H9 (cell line): ENCODE measurements at regions not wholly inside any gene's neighbourhood (a gene's known extent, or its start where the extent isn't known, plus 50 kb on each side); places are given as distances from the start of the nearest gene placed in this dataset.

Experiments used
- DNase-seq: peaks from one replicate; pipeline ENCODE4 v3.0.0-alpha.2; 2017
- H2AFZ ChIP-seq: one replicate; pipeline ENCODE4 v1.6.1; 2013; ENCODE audit warnings: mild to moderate bottlenecking, low read length, control low read depth, moderate library complexity
- H2AK5ac ChIP-seq: 2 replicates; pipeline ENCODE4 v1.6.1; 2013; ENCODE audit warnings: low read length, control low read depth, mixed read lengths; ENCODE audit not compliant: insufficient read length
- H2BK120ac ChIP-seq: one replicate; pipeline ENCODE4 v1.6.1; 2013; ENCODE audit warnings: low read depth, mild to moderate bottlenecking, low read length, control low read depth, inconsistent platforms; ENCODE audit not compliant: poor library complexity, severe bottlenecking
- H2BK12ac ChIP-seq: 2 replicates; pipeline ENCODE4 v1.6.1; 2013; ENCODE audit warnings: low read length, control low read depth, mixed read lengths, low read depth; ENCODE audit not compliant: insufficient read length
- H2BK15ac ChIP-seq: 2 replicates; pipeline ENCODE4 v1.6.1; 2013; ENCODE audit warnings: low read depth, low read length, control low read depth
- H2BK20ac ChIP-seq: one replicate; pipeline ENCODE4 v1.6.1; 2013; ENCODE audit warnings: low read depth, mild to moderate bottlenecking, low read length, control low read depth, inconsistent platforms; ENCODE audit not compliant: poor library complexity, severe bottlenecking
- H2BK5ac ChIP-seq: 2 replicates; pipeline ENCODE4 v1.6.1; 2013; ENCODE audit warnings: low read length, control low read depth, mixed read lengths; ENCODE audit not compliant: insufficient read length
- H3K14ac ChIP-seq: 2 replicates; pipeline ENCODE4 v1.6.1; 2013; ENCODE audit warnings: low read length, control low read depth; ENCODE audit not compliant: insufficient read depth
- H3K18ac ChIP-seq: 2 replicates; pipeline ENCODE4 v1.6.1; 2013; ENCODE audit warnings: low read depth, mild to moderate bottlenecking, mixed read lengths, low read length, control low read depth; ENCODE audit not compliant: insufficient read length
- H3K23ac ChIP-seq: 2 replicates; pipeline ENCODE4 v1.6.1; 2013; ENCODE audit warnings: low read length, control low read depth, mixed read lengths, low read depth; ENCODE audit not compliant: insufficient read length
- H3K23me2 ChIP-seq: 2 replicates; pipeline ENCODE4 v1.6.1; 2013; ENCODE audit warnings: low read depth, mild to moderate bottlenecking, mixed read lengths, low read length, control low read depth; ENCODE audit not compliant: insufficient read length, poor library complexity, severe bottlenecking
- H3K27ac ChIP-seq: 2 replicates; pipeline ENCODE4 v1.5.1; 2013; ENCODE audit warnings: low read length, control low read depth, mixed read lengths, low read depth; ENCODE audit not compliant: insufficient read length
- H3K27me3 ChIP-seq: 2 replicates; pipeline ENCODE4 v1.6.1; 2013; ENCODE audit warnings: low read length, control low read depth, inconsistent platforms; ENCODE audit not compliant: insufficient read depth
- H3K4ac ChIP-seq: 2 replicates; pipeline ENCODE4 v1.6.1; 2013; ENCODE audit warnings: low read depth, mild to moderate bottlenecking, control low read depth, inconsistent platforms, low read length, moderate library complexity
- H3K4me1 ChIP-seq: 2 replicates; pipeline ENCODE4 v1.6.1; 2013; ENCODE audit warnings: low read length, control low read depth, inconsistent platforms; ENCODE audit not compliant: insufficient read depth
- H3K4me2 ChIP-seq: 2 replicates; pipeline ENCODE4 v1.6.1; 2013; ENCODE audit warnings: low read length, control low read depth, mixed read lengths; ENCODE audit not compliant: insufficient read length, insufficient read depth
- H3K56ac ChIP-seq: 2 replicates; pipeline ENCODE4 v1.6.1; 2013; ENCODE audit warnings: low read depth, mild to moderate bottlenecking, mixed read lengths, low read length, control low read depth; ENCODE audit not compliant: insufficient read length
- H3K79me1 ChIP-seq: 2 replicates; pipeline ENCODE4 v1.6.1; 2013; ENCODE audit warnings: low read depth, mild to moderate bottlenecking, moderate library complexity, low read length, control low read depth, inconsistent platforms; ENCODE audit not compliant: insufficient read depth, poor library complexity, severe bottlenecking
- H3K79me2 ChIP-seq: 2 replicates; pipeline ENCODE4 v1.6.1; 2013; ENCODE audit warnings: low read length, control low read depth, inconsistent platforms; ENCODE audit not compliant: insufficient read depth
- H3K9ac ChIP-seq: 2 replicates; pipeline ENCODE4 v1.6.1; 2013; ENCODE audit warnings: low read length, control low read depth, mixed read lengths; ENCODE audit not compliant: insufficient read length; ENCODE audit errors: extremely low read depth
- H3K9me3 ChIP-seq: one replicate; pipeline ENCODE4 v1.6.1; 2013; ENCODE audit warnings: low read depth, low read length, inconsistent platforms; ENCODE audit not compliant: control insufficient read depth
- H3T11ph ChIP-seq: one replicate; pipeline ENCODE4 v1.6.1; 2013; ENCODE audit warnings: mild to moderate bottlenecking, low read length, control low read depth, inconsistent platforms
- H4K20me1 ChIP-seq: one replicate; pipeline ENCODE4 v1.6.1; 2013; ENCODE audit not compliant: control insufficient read depth, insufficient read length, insufficient read depth
- H4K5ac ChIP-seq: 2 replicates; pipeline ENCODE4 v1.6.1; 2013; ENCODE audit warnings: low read depth, mild to moderate bottlenecking, mixed read lengths, low read length, control low read depth; ENCODE audit not compliant: insufficient read length
- H4K8ac ChIP-seq: replicated peaks from 2 replicates; pipeline ENCODE4 v1.6.1; 2013; ENCODE audit warnings: low read length, control low read depth, mixed read lengths, low read depth; ENCODE audit not compliant: insufficient read length
- H4K91ac ChIP-seq: 2 replicates; pipeline ENCODE4 v1.6.1; 2013; ENCODE audit warnings: low read depth, mild to moderate bottlenecking, moderate library complexity, mixed read lengths, low read length, control low read depth; ENCODE audit not compliant: insufficient read length
- H3K27ac Mint-ChIP-seq, 3 experiments: 2 replicates in 2 of 3; 3 replicates in 1 of 3; pipeline ENCODE4 v1.8.0; 2020 to 2021; ENCODE audit warnings: mixed read lengths in 3 of 3, mild to moderate bottlenecking in 1 of 3, moderate library complexity in 1 of 3
- H3K27me3 Mint-ChIP-seq: 2 replicates; pipeline ENCODE4 v1.8.0; 2021; ENCODE audit warnings: low read depth, mild to moderate bottlenecking, moderate library complexity, mixed read lengths
- H3K36me3 Mint-ChIP-seq, 3 experiments: 2 replicates in 2 of 3; 3 replicates in 1 of 3; pipeline ENCODE4 v1.8.0; 2020 to 2021; ENCODE audit warnings: low read depth in 3 of 3, mixed read lengths in 3 of 3; ENCODE audit not compliant: insufficient read depth in 1 of 3
- H3K4me1 Mint-ChIP-seq, 2 experiments: 2 replicates each; pipeline ENCODE4 v1.8.0; 2020; ENCODE audit warnings: mixed read lengths in 2 of 2
- H3K4me3 Mint-ChIP-seq, 2 experiments: 2 replicates in 1 of 2; 3 replicates in 1 of 2; pipeline ENCODE4 v1.8.0; 2020 to 2021; ENCODE audit warnings: mild to moderate bottlenecking in 2 of 2, mixed read lengths in 2 of 2, moderate library complexity in 1 of 2
- H3K9me3 Mint-ChIP-seq, 2 experiments: 2 replicates in 1 of 2; 3 replicates in 1 of 2; pipeline ENCODE4 v1.8.0; 2020; ENCODE audit warnings: mild to moderate bottlenecking in 2 of 2, mixed read lengths in 2 of 2, moderate library complexity in 1 of 2
- CTCF ChIP-seq: fragments of 200-600 bp; sonication (generic); conservative IDR thresholded peaks from 3 replicates; pipeline ENCODE4 v1.8.0; 2021; ENCODE audit warnings: antibody characterized with exemption, mild to moderate bottlenecking
- WGBS: extraction: QIAGEN DNeasy Blood & Tissue Kit; methylation state at CpG from one replicate; pipeline ENCODE4 v1.1.7; 2013; ENCODE audit warnings: missing lambda C conversion rate, low lambda C conversion rate, mixed read lengths; ENCODE audit not compliant: insufficient read length; ENCODE audit errors: extremely low coverage; 5-methylcytosine and 5-hydroxymethylcytosine counted together

GRCh38 chr6:108748055-108748454 is 100.2 kb upstream of the ARMC2 start:
- H2BK12ac ChIP-seq: no peak overlapping the region
- H4K5ac ChIP-seq: no peak overlapping the region
- no peak overlapping the region for H2BK120ac ChIP-seq
- no peak overlapping the region for H3K9ac ChIP-seq
- no peak overlapping the region for H4K91ac ChIP-seq
- no peak overlapping the region for H3T11ph ChIP-seq
- no CpG with 5 or more reads among the region's 1 CpG for WGBS
- H4K20me1 ChIP-seq: no peaks in the 10 kb centered on the region
- no peak overlapping the region for H2BK5ac ChIP-seq
- H3K4me1 ChIP-seq: 0 out of 2 replicates have a peak, but pooled peaks cover 3% of the 10 kb centered on the region
- H3K4me2 ChIP-seq: no peak overlapping the region
- Mint-ChIP-seq H3K9me3 (no peaks in the 10 kb centered on the region), H3K27ac (no peak overlapping the region), H3K36me3 (no peaks in the 10 kb centered on the region), H3K27me3 (peaks cover 10% of the 10 kb centered on the region), H3K4me1 (peaks cover 24 to 25% of the 10 kb centered on the region in 2 experiments), H3K4me3 (no peak overlapping the region)
- no peaks in the 10 kb centered on the region for H3K27me3 ChIP-seq
- H3K14ac ChIP-seq: no peak overlapping the region
- no peaks in the 10 kb centered on the region for H3K79me2 ChIP-seq
- H3K79me1 ChIP-seq: no peaks in the 10 kb centered on the region
- DNase-seq: no peak
- no peak overlapping the region for H3K23ac ChIP-seq
- no peak overlapping the region for H2BK15ac ChIP-seq
- no peak overlapping the region for H3K4ac ChIP-seq
- no peaks in the 10 kb centered on the region for H3K23me2 ChIP-seq
- H4K8ac ChIP-seq: no peak overlapping the region
- H2AK5ac ChIP-seq: no peak overlapping the region
- H3K9me3 ChIP-seq: no peaks in the 10 kb centered on the region
- H2AFZ ChIP-seq: no peak overlapping the region
- no peak overlapping the region for H3K27ac ChIP-seq
- no peak overlapping the region for H2BK20ac ChIP-seq
- no peak overlapping the region for H3K18ac ChIP-seq
- H3K56ac ChIP-seq: no peak overlapping the region
- no peak for TF ChIP-seq CTCF
